ENCODE measurements at regions not wholly inside any gene's neighbourhood (a gene's known extent, or its start where the extent isn't known, plus 50 kb on each side); places are given as distances from the start of the nearest gene placed in this dataset.
"Not testable (repeated sequence)": the region's sequence is repeated elsewhere in the genome, so short reads cannot be mapped to it uniquely, and the experiment has no call there.

DNA sequence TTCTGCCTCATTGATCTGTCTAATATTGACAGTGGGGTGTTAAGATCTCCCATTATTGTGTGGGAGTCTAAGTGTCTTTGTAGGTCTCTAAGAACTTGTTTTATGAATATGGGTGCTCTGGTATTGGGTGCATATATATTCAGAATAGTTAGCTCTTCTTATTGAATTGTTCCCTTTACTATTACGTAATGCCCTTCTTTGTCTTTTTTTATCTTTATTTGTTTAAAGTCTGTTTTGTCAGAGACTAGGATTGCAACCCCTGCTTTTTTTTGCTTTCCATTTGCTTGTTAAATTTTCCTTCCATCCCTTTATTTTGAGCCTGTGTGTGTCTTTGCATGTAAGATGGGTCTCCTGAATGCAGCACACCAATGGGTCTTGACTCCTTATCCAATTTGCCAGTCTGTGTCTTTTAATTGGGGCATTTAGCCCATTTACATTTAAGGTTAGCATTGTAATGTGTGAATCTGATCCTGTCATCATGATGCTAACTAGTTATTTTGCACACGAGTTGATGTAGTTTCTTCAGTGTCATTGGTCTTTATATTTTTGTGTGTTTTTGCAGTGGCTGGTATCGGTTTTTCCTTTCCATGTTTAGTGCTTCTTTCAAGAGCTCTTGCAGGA is 1126.0 kb upstream of the TMEM132C start:
- DNase-seq: not testable (repeated sequence)

DNA sequence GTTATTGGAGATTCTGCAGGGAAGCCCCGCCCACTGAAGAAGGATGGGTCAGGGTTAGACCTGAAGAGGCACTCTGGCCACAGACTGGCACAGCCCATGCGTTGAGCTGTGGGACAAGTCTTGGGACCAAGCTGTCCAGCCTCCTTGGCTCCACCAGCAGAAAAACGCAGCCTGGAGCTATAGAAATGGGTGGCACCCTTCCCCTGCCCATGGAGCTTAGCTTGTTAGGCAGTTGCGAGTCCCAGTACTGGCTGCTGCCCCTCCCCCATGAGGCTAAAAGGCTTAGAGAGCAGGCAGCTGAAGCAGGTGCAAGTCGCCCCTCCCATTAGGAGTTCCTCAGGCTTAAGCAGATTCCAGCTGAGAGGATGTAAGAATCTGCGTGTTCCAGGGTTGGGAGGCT is 1124.0 kb upstream of the TMEM132C start:
- no peak for DNase-seq

DNA sequence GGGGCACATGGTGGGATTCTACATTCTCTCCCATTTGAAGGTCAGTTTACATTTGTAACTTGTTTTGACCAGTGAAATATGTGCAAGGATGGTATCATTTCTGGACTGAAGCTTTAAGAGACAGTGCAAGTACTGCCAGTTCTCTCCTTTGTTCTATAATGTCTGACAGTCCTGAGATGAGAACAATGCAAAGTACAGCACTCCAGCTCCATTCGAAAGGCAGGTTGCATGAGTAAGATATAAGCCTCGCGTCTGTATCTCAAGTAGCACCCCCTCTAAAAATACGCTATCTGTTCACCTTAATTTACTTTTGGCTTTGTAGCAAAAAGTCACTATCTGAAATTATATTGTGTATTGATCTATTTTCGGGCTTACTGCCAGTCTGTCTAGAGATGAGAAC is 1122.2 kb upstream of the TMEM132C start:
- no peak for DNase-seq

DNA sequence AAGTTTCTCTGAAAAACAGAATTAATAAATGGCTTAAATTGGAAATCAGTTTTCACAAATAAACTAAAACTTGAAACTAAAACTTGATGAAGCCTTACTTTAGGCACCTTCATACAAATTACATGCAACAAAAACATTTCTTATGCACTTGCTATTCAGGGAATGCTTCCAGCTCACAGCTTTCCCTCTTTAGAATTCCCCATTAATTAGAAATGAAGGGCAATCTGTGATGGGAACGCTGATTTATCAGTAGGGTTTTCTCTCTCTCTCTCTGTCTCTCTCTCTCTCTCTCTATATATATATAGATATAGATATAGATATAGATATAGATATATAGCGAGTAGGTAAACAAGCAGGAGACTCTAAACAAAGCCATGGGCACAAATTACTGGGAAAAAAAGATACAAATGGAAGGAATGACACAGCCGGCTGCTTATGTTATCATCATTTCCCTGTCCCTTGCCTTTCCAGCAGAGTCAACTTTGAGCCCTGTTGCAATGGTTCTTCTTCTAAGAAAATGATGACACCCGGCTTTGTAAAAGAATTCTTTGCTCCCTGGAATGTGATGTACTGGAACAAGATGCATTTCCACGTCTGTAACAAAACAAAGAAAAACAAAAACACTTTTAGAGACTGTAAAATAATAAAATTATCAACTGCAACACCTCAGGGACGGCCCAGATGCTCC is 1121.6 kb upstream of the TMEM132C start:
- no peak for DNase-seq

DNA sequence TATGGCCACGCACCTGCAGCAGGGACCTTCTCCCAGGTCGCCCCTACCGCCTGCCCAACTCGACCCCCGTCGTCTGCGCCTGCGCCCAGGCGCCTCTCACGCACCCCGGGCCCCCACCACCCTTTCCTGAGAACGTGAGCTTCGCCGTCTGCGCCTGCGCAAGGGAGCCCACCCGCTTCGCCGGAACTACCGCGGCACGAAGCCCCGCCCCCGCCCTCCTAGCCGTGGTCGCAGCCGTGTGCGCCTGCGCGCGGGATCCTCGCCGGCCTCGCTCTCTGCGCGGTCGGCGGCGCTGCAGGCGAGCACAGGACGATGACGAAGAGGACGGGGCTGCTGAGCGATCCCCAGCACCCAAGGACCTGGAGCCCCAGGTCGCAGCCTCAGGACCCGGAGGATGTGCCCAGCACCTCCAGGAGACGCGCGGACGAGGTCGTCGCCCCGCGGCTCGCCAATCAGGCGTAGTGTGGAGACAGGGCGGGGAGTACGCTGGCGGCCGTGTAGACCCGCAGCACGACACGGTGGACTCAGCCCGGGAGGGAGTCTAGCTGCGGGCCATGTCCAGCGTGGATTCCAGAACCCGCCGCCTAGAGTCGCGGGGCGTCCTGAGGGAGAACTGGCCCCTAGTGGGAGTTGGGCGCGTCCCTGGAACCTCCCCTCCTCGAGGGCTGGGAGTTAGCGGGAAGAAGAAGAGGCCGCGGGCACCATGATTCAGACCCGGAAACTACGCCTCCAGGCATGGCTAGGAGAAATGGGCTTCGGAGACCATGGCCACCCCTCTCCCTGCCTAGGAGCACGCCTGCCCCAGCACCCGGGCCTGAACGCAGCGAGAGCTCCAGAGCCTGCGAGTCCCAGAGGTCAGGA is 1120.8 kb upstream of the TMEM132C start:
- DNase-seq: peak; percentile 74

DNA sequence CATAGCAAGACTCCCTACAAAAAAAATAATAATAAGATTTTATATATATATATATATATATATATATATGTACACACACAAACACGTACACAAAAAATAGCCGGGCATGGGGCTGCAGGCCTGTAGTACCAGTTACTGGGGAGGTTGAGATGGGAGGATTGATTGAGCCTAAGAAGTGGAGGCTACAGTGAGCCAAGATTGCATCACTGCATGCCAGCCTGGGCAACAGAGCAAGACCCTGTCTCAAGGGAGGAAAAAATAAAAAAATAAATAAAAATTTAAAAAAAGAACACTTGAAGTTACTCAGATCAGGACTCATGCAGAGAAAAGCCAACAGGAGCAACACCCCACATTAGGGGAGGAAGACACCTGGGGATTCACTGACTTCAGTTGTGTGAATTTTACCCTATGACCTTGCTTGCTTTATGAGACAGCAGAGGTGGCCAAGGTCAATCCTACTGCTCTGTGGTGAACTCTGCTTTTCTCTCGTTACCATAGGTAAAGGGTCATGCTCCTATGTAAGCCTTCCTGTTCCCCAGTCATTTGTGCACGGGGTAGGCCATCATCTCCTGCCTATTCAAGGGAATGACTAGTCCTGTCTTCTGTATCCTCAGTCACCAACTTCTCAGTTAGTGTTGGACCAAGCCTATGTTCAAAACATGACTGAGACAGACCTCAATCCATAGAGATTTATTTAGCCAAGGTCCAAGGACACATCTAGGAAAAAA is 1119.8 kb upstream of the TMEM132C start:
- no peak for DNase-seq

DNA sequence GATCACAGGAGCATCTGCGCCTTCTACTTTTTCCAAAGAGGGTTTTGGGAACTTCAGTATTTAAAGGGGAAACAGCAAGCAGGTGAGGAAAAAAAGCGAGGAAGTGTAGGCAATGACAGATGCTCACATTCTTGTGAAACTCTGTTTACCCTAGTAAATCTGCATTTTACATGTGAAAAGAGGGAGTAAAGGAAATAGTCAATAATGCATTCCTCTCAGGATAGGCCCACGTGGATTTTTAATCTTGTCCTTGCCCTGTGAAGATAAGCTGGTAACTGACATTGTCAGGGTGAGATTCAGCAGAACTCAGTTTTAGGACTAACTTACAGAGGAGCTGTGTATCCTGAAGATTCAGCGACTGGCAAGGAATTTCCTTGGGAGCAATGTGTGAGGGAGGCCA is 1119.2 kb upstream of the TMEM132C start:
- DNase-seq: no peak

DNA sequence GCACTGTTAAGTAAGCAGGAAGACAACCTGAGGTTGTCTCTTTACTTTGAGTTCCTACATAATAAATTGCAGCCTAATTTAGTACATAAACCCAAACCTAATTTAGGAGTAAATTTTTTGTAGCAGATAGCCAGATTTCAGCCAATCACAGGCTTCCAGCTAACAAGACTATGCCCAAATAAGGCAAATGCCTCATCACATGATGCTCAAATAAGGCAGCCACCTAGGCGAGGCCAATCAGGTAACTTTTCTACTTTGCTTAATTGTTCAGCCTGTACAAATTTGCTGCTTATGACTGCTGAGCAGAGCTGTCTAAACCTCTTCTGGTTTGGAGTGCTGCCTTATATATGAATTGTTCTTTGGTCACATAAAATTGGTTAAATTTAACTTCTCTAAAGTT is 1118.7 kb upstream of the TMEM132C start:
- no peak for DNase-seq

DNA sequence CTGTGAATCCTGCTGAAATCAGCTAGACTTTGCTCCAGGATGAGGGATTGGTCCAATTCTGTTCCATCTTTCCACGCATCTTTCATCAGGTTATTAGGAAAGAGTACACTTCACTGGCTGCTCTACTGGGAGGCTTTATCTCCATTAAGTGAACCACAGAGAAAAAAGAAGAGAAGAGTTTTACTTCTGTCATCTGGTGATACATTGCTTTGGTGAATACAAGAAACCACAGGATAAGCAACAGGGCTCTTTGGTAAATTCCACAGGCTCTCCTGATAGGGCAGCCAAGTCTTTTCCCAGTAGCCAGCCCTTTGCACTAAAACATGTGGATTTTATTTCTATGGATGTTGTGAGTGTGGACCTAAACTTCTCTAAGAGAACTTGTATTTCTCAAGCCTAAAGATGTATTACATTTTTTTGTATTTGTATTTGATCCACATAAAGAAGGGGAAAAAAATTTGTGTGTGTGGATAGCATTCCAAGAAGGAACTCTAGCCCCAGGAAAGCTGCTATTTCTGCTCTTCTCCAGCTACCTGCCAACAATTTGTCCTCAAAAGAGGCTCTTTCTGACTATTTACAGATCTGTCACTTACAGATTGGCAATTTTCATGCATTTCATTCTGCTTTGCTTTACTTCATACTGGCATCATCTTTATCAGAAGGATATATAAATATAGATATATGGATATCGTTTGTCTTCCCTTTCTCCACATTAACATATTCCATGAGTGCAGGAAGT is 1117.6 kb upstream of the TMEM132C start:
- no peak for DNase-seq

DNA sequence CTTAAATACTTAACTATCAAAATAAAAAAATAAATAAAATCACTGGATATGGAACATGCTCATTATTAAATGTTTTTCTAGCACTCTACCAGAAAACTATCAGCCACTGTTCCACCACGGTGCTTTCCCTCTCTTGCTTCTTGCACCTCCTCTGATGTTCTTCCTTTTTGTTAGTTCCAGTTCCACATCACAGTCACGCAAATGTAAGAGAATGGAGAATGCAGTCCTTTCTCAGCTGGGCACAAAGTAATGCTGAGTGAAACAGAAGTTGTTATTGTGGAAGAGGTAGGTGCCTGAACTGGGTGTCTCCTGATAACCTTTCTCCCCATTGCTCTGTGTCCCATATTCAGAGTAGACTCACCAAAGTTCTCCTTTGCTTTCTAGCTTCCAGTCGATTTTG is 1116.9 kb upstream of the TMEM132C start:
- DNase-seq: no peak

DNA sequence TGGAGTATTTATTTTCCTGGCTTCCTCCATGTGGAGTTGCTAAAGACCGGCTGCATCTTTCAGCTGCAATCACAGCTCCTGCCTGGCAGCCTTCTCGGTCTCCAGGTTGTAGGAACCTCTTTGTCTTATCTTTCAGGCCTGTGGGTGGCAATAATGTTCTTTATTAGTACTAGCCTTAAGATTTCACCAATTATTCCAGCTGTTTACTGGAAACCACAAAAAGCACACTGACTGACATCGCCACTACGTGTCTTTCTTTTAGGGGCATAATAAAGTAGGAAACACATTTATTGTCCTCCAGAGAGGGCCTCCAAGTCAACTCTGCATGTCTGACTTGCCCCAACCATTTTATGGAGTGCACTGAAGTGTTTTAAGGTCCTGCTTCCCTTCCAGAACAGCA is 1116.5 kb upstream of the TMEM132C start:
- DNase-seq: no peak

DNA sequence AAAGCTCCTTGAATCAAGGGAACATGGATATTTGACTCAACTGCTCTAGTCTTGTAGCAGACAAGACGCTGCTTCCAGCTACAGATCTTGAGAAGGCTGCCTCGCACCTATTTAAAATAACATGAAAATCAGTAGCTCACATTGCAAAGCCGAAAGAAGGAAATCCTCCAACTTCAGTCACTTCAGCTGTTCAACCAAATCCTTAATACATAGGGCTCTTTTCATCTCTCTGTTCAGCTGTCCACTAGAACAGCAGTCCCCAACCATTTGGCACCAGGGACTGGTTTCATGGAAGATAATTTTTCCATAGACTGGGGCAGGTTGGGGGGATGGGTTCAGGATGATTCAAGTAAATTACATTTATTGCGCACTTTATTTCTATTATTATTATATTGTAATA is 1116.0 kb upstream of the TMEM132C start:
- DNase-seq: no peak

DNA sequence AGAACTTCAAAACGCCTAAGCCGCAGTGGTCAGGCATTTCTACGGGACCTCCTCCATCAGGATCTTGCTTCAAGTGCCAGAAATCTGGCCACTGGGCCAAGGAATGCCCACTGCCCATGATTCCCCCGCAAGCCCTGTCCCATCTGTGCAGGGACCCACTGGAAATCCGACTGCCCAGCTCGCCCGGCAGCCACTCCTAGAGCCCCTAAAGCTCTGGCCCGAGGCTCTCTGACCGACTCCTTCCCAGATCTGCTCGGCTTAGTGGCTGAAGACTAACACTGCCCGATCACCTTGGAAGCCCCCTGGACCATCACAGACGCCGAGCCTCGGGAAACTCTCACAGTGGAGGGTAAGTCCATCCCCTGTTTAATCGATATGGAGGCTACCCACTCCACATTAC is 1113.0 kb upstream of the TMEM132C start:
- DNase-seq: no peak

DNA sequence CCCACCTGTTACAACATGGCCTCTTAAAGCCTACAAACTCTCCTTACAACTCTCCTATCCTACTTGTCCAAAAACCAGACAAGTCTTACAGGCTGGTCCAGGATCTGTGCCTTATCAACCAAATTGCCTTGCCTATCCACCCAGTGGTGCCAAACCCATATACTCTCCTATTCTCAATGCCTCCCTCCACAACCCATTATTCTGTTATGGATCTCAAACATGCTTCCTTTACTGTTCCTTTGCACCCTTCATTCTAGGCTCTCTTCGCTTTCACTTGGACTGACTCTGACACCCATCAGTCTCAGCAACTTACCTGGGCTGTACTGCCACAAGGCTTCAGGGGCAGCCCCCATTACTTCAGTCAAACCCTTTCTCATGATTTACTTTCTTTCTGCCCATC is 1112.1 kb upstream of the TMEM132C start:
- DNase-seq: not testable (repeated sequence)

DNA sequence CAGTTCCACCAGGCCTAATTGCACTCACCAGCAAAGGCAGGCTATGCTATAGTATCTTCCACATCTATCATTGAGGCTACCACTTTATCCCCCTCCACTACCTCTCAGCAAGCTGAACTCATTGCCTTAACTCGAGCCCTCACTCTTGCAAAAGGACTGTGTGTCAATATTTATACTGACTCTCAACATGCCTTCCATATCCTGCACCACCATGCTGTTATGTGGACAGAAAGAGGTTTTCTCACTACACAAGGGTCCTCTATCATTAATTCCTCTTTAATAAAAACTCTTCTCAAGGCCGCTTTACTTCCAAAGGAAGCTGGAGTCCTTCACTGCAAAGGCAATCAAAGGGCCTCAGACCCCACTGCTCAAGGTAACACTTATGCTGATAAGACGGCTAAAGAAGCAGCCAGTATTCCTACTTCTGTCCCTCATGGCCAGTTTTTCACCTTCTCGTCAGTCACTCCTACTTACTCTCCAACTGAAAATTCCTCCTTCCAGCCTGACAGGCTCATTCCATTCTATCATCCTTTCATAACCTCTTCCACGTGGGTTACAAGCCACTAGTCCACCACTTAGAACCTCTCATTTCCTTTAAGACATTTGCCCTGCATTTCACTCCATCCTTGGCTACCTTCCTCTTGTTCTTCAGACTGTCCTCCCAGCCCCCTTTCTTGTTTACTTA is 1110.9 kb upstream of the TMEM132C start:
- DNase-seq: not testable (repeated sequence)

DNA sequence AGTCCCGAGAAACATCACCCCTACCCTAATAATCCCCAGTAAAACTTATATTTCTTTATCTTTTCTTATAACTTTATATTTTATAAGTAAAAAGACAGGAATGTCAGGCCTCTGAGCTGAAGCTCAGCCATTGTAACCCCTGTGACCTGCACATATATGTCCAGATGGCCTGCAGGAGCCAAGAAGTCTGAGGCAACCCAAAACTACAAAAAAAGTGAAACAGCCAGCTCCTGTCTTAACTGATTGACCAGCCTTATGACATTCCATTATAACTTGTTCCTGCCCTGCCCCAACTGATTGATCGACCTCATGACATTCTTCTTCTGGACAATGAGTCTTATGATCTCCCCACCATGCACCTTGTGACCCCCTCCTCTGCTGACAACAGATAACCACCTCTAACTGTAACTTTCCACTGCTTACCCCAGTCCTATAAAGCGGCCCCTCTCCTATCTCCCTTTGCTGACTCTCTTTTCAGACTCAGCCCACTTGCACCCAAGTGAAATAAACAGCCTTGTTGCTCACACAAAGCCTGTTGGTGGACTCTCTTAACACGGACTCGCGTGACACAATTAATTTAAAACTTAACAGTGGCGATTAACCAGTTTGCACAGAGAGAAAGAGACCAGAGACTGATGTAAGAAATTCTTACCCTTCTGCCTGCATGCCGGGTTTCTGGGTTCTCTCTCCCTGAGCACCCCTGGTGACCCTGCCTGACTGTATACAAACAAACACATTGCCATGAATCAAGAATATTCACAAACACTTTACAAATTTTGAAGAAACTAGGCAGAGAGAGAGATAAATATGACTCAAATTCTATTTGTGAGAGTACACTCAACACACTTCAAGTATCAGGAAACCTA is 1109.2 kb upstream of the TMEM132C start:
- DNase-seq: not testable (repeated sequence)

DNA sequence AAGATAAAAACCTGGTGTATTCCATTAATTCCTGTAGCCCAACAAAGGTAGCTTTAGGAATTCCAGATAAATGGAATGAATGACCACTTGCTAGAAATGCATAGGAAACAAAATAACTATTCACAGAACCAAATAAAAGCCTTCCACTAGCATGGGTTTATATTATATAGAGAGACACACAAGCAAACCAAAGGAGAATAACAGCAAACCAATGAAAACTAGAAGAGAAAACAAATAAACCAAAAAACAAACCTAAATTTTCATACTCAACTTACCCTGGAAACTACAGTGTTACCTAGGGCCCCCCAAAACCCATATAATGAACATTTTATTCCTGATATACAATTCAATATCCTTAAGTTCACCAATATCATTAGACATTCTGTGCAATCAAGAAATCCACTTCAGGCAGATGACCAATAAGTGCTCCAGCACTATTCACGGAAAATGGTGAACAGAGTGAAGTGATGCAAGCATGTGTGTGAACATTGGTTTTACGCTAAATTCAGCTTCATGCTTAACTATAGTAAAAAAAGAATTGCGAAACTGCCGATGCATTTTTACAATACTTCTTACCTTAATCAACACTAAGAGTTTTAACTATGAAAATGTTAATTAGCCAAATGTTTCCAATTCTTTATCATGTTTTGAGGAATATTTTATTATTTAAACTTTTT is 1108.4 kb upstream of the TMEM132C start:
- no peak for DNase-seq

DNA sequence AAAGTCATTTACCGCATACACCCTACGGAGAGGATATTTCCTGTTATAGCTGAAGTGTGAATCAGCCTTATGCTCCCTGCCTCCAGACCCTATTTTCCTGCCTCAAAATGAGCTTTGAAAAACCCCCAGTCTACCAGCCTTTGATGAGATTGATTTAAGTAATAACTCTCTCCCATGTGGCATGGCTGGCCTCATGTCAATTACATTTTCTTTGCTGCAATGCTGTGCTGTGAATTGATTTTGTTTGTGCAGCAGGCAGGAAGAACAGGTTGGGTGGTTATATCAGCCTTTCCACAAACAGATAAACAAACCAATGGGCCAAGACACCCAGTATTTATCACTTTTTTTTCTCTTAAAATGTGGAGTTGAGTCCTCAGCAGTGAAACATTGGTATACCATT is 1105.5 kb upstream of the TMEM132C start:
- DNase-seq: no peak

DNA sequence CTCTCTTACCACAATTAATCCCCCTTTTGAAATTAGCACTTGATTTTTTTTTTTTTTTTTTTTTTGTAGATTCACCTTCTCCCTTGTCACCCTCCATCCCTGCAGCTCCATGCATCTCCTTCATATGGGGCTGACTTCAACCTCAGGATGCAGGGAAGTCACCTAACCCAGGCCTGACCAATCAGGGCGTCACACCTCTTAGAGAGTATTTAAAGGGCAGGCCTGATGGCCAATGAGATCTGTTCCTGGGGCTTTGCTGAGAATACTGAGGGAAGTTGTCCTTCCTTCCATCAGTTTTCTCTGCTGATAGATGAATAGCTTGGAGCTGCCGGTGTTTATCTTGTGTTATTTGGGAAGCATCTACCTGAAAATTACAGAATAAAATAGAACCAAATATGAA is 1104.7 kb upstream of the TMEM132C start:
- DNase-seq: no peak

DNA sequence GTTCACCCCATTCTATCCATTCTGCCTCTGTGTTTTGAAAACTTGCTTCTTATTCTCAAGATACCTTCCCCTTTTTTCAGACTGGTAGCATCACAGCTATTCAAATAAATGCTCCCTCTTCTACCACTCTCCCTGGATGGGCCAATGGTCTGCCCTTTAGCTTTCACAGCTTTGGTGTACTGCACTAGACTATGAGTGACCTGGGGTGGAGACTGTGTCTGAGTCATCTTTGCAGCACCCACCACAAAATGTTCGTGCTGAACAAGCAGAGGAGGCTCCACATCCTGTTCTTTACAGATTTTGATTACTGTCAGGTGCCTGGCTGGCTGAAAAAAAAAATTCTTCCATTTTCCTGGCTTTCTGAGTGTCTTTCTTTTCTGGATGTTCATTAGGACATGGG is 1104.1 kb upstream of the TMEM132C start:
- peak; percentile 65 for DNase-seq

Measured in CD4-positive, alpha-beta T cell treated with Interleukin-17A for 1 hour (primary cell).